B cell (primary cell): ENCODE measurements at regions not wholly inside any gene's neighbourhood (a gene's known extent, or its start where the extent isn't known, plus 50 kb on each side); places are given as distances from the start of the nearest gene placed in this dataset.

Experiments used
- ATAC-seq: fragments of 200-7000 bp; cut with Tn5 transposase; one replicate; pipeline ENCODE4 v1.10.0; 2021; ENCODE audit warnings: low read depth, mild to moderate bottlenecking, moderate number of reproducible peaks, moderate library complexity
- CTCF ChIA-PET: fragments of 350-600 bp; sonication (Branson Sonifier 250); formaldehyde crosslinking; loops from one replicate; lab custom pipeline; 2021; ENCODE audit warnings: antibody characterized with exemption, inconsistent platforms; lab: Charles Lee
- POLR2A ChIA-PET: fragments of 350-600 bp; sonication (Branson Sonifier 250); formaldehyde crosslinking; loops from one replicate; lab custom pipeline; 2021; ENCODE audit warnings: antibody characterized with exemption; lab: Charles Lee
- DNase-seq: peaks from one replicate; pipeline ENCODE4 v3.0.0; 2013
- H2AFZ ChIP-seq: 2 replicates; pipeline ENCODE4 v1.6.1; 2012; ENCODE audit warnings: mild to moderate bottlenecking, low read depth, low read length; ENCODE audit not compliant: insufficient read depth, poor library complexity, severe bottlenecking
- H3K27ac ChIP-seq, 2 donors: 1 replicate in 1 of 2; 2 replicates in 1 of 2; pipeline ENCODE4 v1.5.1; 2012 to 2013; ENCODE audit warnings: low read length in 2 of 2, mild to moderate bottlenecking in 2 of 2, moderate library complexity in 1 of 2
- H3K27me3 ChIP-seq, 4 experiments: fragments of 200-600 bp in 1 of 4; sonication (generic) in 1 of 4; replicated peaks in 1 of 4; 1 replicate in 2 of 4; 2 replicates in 2 of 4; pipeline versions ENCODE4 v1.6.1 to v1.7.0; 2013 to 2016; ENCODE audit warnings: low read length in 3 of 4, mild to moderate bottlenecking in 2 of 4, mixed read lengths in 1 of 4, moderate library complexity in 1 of 4; ENCODE audit not compliant: insufficient read depth in 4 of 4, control insufficient read depth in 3 of 4; ENCODE audit errors: control extremely low read depth in 1 of 4
- H3K36me3 ChIP-seq, 2 experiments: replicated peaks in 1 of 2; 1 replicate in 1 of 2; 2 replicates in 1 of 2; pipeline versions ENCODE4 v1.6.1 to v1.7.1; 2013; ENCODE audit warnings: low read length in 1 of 2; ENCODE audit not compliant: insufficient read depth in 2 of 2, control insufficient read depth in 1 of 2; ENCODE audit errors: control extremely low read depth in 1 of 2, extremely low read depth in 1 of 2
- H3K4me1 ChIP-seq, 2 donors: fragments of 200-600 bp in 1 of 2; sonication (generic) in 1 of 2; 1 replicate in 1 of 2; 2 replicates in 1 of 2; pipeline versions ENCODE4 v1.5.1 to v1.6.1; 2013 to 2017; ENCODE audit warnings: low read length in 2 of 2; ENCODE audit not compliant: control insufficient read depth in 2 of 2, insufficient read depth in 2 of 2
- H3K4me2 ChIP-seq: replicated peaks from 2 replicates; pipeline ENCODE3; 2012; ENCODE audit warnings: mild to moderate bottlenecking, low read depth, low read length; ENCODE audit not compliant: poor library complexity, severe bottlenecking
- H3K4me3 ChIP-seq, 5 experiments: fragments of 200-600 bp in 1 of 5; sonication (generic) in 1 of 5; 1 replicate in 3 of 5; 2 replicates in 2 of 5; pipeline versions ENCODE4 v1.5.1 to v1.7.0; 2011 to 2016; ENCODE audit warnings: low read length in 4 of 5, mild to moderate bottlenecking in 4 of 5, low read depth in 2 of 5, control low read depth in 1 of 5, moderate library complexity in 1 of 5; ENCODE audit not compliant: insufficient read depth in 1 of 5; ENCODE audit errors: control extremely low read depth in 1 of 5, extremely low read depth in 1 of 5
- H3K79me2 ChIP-seq: fragments of 200-600 bp; sonication (generic); one replicate; pipeline ENCODE4 v1.6.0; 2016; ENCODE audit warnings: low read length; ENCODE audit not compliant: control insufficient read depth, insufficient read depth
- H3K9ac ChIP-seq: fragments of 200-600 bp; sonication (generic); 2 replicates; pipeline ENCODE4 v1.6.1; 2017; ENCODE audit warnings: mild to moderate bottlenecking, low read length, moderate library complexity
- H3K9me3 ChIP-seq, 3 donors: one replicate each; pipeline versions ENCODE4 v1.6.1 to v1.7.1; 2013; ENCODE audit warnings: low read length in 2 of 3; ENCODE audit not compliant: control insufficient read depth in 2 of 3, insufficient read depth in 1 of 3; ENCODE audit errors: control extremely low read depth in 1 of 3
- H4K20me1 ChIP-seq: 2 replicates; pipeline ENCODE4 v1.6.0; 2012; ENCODE audit warnings: mild to moderate bottlenecking, low read length; ENCODE audit not compliant: insufficient read depth, control insufficient read depth, poor library complexity, severe bottlenecking
- H3K27ac Mint-ChIP-seq: one replicate; pipeline ENCODE4 v1.8.0; 2021; ENCODE audit warnings: mixed read lengths
- H3K27me3 Mint-ChIP-seq: one replicate; pipeline ENCODE4 v1.8.0; 2021; ENCODE audit warnings: mixed read lengths
- H3K4me1 Mint-ChIP-seq: one replicate; pipeline ENCODE4 v1.8.0; 2021; ENCODE audit warnings: mixed read lengths
- H3K4me3 Mint-ChIP-seq: one replicate; pipeline ENCODE4 v1.8.0; 2021; ENCODE audit warnings: mixed read lengths
- H3K9me3 Mint-ChIP-seq: one replicate; pipeline ENCODE4 v1.8.0; 2022; ENCODE audit warnings: mixed read lengths; ENCODE audit not compliant: insufficient read depth
- CTCF ChIP-seq: fragments of 200-600 bp; IDR thresholded peaks from one replicate; pipeline ENCODE4 v1.8.0; 2022; ENCODE audit warnings: antibody characterized with exemption, mild to moderate bottlenecking
- EZH2 ChIP-seq: IDR thresholded peaks from 2 replicates; pipeline ENCODE4 v1.6.1; 2012; ENCODE audit warnings: borderline replicate concordance, low read depth, mild to moderate bottlenecking, moderate library complexity, low read length; ENCODE audit not compliant: insufficient read depth, poor library complexity, severe bottlenecking
- WGBS: methylation state at CpG from one replicate; pipeline ENCODE4 v1.1.5; 2013; ENCODE audit warnings: missing lambda C conversion rate; ENCODE audit not compliant: insufficient coverage; 5-methylcytosine and 5-hydroxymethylcytosine counted together
- intact Hi-C: fragments of 100-400 bp; cut with micrococcal nuclease; formaldehyde crosslinking; loops from one replicate; pipeline ENCODE4 v1.10.0; 2022

GRCh38 chr10:60684091-60684490, 94.2 kb upstream of the CDK1 start:
- DNase-seq (no peak), ATAC-seq (no peak)
- Histone ChIP-seq H2AFZ (no peak overlapping the region), H3K9ac (no peak overlapping the region), H3K27me3 (no peaks in the 10 kb centered on the region), H3K4me1 (no peaks in the 10 kb centered on the region), H3K4me2 (no peak overlapping the region), H3K4me3 (no peak overlapping the region), H3K79me2 (no peaks in the 10 kb centered on the region), H3K27ac (no peak overlapping the region), H4K20me1 (no peaks in the 10 kb centered on the region), H3K36me3 (no peaks in the 10 kb centered on the region), H3K9me3 (peaks cover 0 to 4% (median 2%) of the 10 kb centered on the region in 3 donors)
- Mint-ChIP-seq H3K4me3 (no peak overlapping the region), H3K27me3 (no peaks in the 10 kb centered on the region), H3K4me1 (no peaks in the 10 kb centered on the region), H3K9me3 (peaks cover 2% of the 10 kb centered on the region), H3K27ac (no peak overlapping the region)
- CTCF ChIA-PET: no interaction called here
- intact Hi-C loops: no loop called here
- 92% methylated on average over 9 of the region's 15 CpGs for WGBS
- no peak for TF ChIP-seq CTCF
- TF ChIP-seq EZH2: no peak
- POLR2A ChIA-PET: no interaction called here

DNA sequence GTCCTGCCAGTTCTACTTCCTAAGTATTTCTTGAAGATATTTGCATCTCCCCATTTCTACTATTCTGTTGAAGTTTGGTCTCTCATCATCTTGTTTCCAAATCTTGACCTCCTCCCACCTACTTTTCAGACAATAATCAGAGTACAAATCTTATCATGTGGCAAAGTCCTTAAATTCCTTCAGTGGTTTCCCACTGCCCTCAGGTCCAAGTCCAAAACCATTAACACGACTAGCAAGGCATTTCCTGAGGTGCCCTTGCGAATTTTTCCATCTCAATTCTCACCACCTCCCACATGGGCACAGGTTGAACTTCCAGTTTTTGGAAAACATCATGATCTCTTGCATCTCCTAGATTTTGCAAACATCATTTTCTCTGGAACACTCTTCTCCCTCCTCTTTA, 97.2 kb upstream of the CDK1 start:
- DNase-seq (no peak), ATAC-seq (no peak)
- no peak overlapping the region for H3K4me3 ChIP-seq
- H3K9me3 ChIP-seq: peaks cover 0 to 1% (median 0%) of the 10 kb centered on the region in 3 donors
- Mint-ChIP-seq H3K4me1 (no peaks in the 10 kb centered on the region), H3K27me3 (no peaks in the 10 kb centered on the region), H3K27ac (no peak overlapping the region), H3K9me3 (no peaks in the 10 kb centered on the region), H3K4me3 (no peak overlapping the region)
- intact Hi-C loops: no loop called here
- TF ChIP-seq EZH2: no peak
- no peak for TF ChIP-seq CTCF
- ChIA-PET CTCF (no interaction called here), POLR2A (no interaction called here)
- H3K9ac ChIP-seq: no peak overlapping the region
- no peak overlapping the region for H3K27ac ChIP-seq
- H3K36me3 ChIP-seq: no peaks in the 10 kb centered on the region
- no peaks in the 10 kb centered on the region for H3K4me1 ChIP-seq
- H3K27me3 ChIP-seq: no peaks in the 10 kb centered on the region
- no peak overlapping the region for H2AFZ ChIP-seq
- 67% methylated on average over 2 of the region's 2 CpGs for WGBS
- H4K20me1 ChIP-seq: no peaks in the 10 kb centered on the region
- H3K4me2 ChIP-seq: no peak overlapping the region
- H3K79me2 ChIP-seq: no peaks in the 10 kb centered on the region
